GM12873 (cell line): ENCODE measurements at regions not wholly inside any gene's neighbourhood (a gene's known extent, or its start where the extent isn't known, plus 50 kb on each side); places are given as distances from the start of the nearest gene placed in this dataset.

ENCODE experiments used
- CTCF ChIP-seq: IDR thresholded peaks from 2 replicates; pipeline ENCODE4 v1.5.1; 2012; ENCODE audit warnings: low read depth, mild to moderate bottlenecking, moderate library complexity, low read length, control low read depth; ENCODE audit not compliant: insufficient read depth; ENCODE audit errors: missing control alignments

- no peak for TF ChIP-seq CTCF
These were observed 63.5 kb upstream of the IRX4 start for GRCh38 chr5:1946122-1946677.

- TF ChIP-seq CTCF = no peak
These were observed 62.9 kb upstream of the IRX4 start for GRCh38 chr5:1945606-1946005.

- no peak for TF ChIP-seq CTCF
These were observed 61.7 kb upstream of the IRX4 start for GRCh38 chr5:1944408-1944807.

DNA sequence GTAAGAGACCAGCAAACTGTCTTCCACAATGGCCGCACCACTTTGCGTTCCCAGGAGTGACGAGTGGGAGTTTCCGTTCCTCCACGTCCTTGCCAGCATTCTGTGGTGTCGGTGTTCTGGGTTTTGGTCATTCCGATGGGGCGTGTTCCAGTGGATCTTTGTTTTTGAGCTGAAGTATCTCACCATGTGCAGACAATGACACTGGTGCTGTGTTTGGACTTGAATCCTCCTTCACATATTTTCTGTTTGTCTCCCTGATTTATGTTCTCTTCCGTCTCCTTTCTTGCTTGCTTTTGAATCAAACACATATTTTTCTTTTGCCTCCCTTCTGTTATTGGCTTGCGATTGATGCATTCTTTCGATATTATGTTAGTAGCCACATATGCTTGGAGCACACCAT, 60.8 kb upstream of the IRX4 start:
- TF ChIP-seq CTCF = no peak

- no peak for TF ChIP-seq CTCF
These were observed 59.9 kb upstream of the IRX4 start for GRCh38 chr5:1942630-1943029.

DNA sequence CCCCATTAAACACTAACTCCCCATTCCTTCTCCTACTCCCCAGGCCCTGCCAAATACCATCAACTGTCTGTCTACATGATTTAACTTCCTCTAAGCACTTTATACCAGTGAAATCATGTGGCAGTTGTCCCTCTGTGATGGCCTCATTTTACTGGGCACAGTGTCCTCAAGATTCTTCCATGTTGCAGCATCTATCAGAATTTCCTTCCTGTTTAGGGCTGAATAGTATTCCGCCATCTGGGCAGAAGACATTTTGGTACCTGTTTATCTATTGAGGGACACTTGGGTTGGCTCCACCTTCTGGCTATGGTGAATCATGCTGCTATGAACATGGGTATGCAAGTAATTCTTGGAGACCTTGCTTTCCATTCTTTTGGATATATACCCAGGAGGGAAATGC, 59.4 kb upstream of the IRX4 start:
- TF ChIP-seq CTCF = peak; percentile 4

GRCh38 chr5:1939256-1939655, 56.5 kb upstream of the IRX4 start:
- TF ChIP-seq CTCF = no peak
